ENCODE measurements at regions not wholly inside any gene's neighbourhood (a gene's known extent, or its start where the extent isn't known, plus 50 kb on each side); places are given as distances from the start of the nearest gene placed in this dataset.

GRCh38 chr13:103852036-103852435, 785.8 kb upstream of the SLC10A2 start:
- no peak for DNase-seq
- H3K9me3 ChIP-seq: no peaks in the 10 kb centered on the region
- no peaks in the 10 kb centered on the region for H3K4me1 ChIP-seq
- H3K27ac ChIP-seq: no peak overlapping the region
- H3K4me3 ChIP-seq: no peak overlapping the region
- no peak for ATAC-seq
- intact Hi-C loops (cut with DNase I): no loop called here
- 66% methylated on average over 5 of the region's 5 CpGs for WGBS (ENCODE audit: insufficient coverage, low coverage, low lambda C conversion rate, missing lambda C conversion rate)
- H3K36me3 ChIP-seq: no peaks in the 10 kb centered on the region
- H3K27me3 ChIP-seq: no peaks in the 10 kb centered on the region
- TF ChIP-seq CTCF (IDR thresholded peaks at IDR 0.05) (no peak), POLR2A (IDR thresholded peaks at IDR 0.05) (no peak)

- H3K36me3 ChIP-seq: no peaks in the 10 kb centered on the region
- DNase-seq: no peak
- no peaks in the 10 kb centered on the region for H3K27me3 ChIP-seq
- ATAC-seq: no peak
- H3K4me1 ChIP-seq: no peaks in the 10 kb centered on the region
- H3K27ac ChIP-seq: no peak overlapping the region
- TF ChIP-seq POLR2A (IDR thresholded peaks at IDR 0.05) (no peak), CTCF (IDR thresholded peaks at IDR 0.05) (no peak)
- WGBS (ENCODE audit: insufficient coverage, low coverage, low lambda C conversion rate, missing lambda C conversion rate): 43% methylated on average over 2 of the region's 2 CpGs
- H3K9me3 ChIP-seq: no peaks in the 10 kb centered on the region
- H3K4me3 ChIP-seq: no peak overlapping the region
- intact Hi-C loops (cut with DNase I): no loop called here
Measured at GRCh38 chr13:103844471-103844870, 778.3 kb upstream of the SLC10A2 start.

GRCh38 chr13:103839460-103839859, 773.2 kb upstream of the SLC10A2 start:
- no peak overlapping the region for H3K4me3 ChIP-seq
- WGBS (ENCODE audit: insufficient coverage, low coverage, low lambda C conversion rate, missing lambda C conversion rate): 73% methylated on average over 3 of the region's 3 CpGs
- H3K27ac ChIP-seq: no peak overlapping the region
- intact Hi-C loops (cut with DNase I): no loop called here
- no peaks in the 10 kb centered on the region for H3K4me1 ChIP-seq
- H3K9me3 ChIP-seq: no peaks in the 10 kb centered on the region
- no peaks in the 10 kb centered on the region for H3K36me3 ChIP-seq
- DNase-seq: no peak
- no peak for TF ChIP-seq CTCF (IDR thresholded peaks at IDR 0.05)
- no peak for TF ChIP-seq POLR2A (IDR thresholded peaks at IDR 0.05)
- no peak for ATAC-seq
- no peaks in the 10 kb centered on the region for H3K27me3 ChIP-seq

GRCh38 chr13:103835052-103835451, 768.8 kb upstream of the SLC10A2 start:
- TF ChIP-seq POLR2A (IDR thresholded peaks at IDR 0.05): no peak
- no peak for TF ChIP-seq CTCF (IDR thresholded peaks at IDR 0.05)
- DNase-seq: no peak
- Histone ChIP-seq H3K27me3 (no peaks in the 10 kb centered on the region), H3K4me1 (no peaks in the 10 kb centered on the region), H3K4me3 (no peak overlapping the region), H3K9me3 (no peaks in the 10 kb centered on the region), H3K36me3 (no peaks in the 10 kb centered on the region), H3K27ac (no peak overlapping the region)
- intact Hi-C loops (cut with DNase I): no loop called here
- ATAC-seq: no peak
- 67% methylated on average over 3 of the region's 3 CpGs for WGBS (ENCODE audit: insufficient coverage, low coverage, low lambda C conversion rate, missing lambda C conversion rate)

- no peak overlapping the region for H3K4me3 ChIP-seq
- no peaks in the 10 kb centered on the region for H3K36me3 ChIP-seq
- DNase-seq: no peak
- no peaks in the 10 kb centered on the region for H3K27me3 ChIP-seq
- no peaks in the 10 kb centered on the region for H3K4me1 ChIP-seq
- intact Hi-C loops (cut with DNase I): no loop called here
- no peak overlapping the region for H3K27ac ChIP-seq
- WGBS (ENCODE audit: insufficient coverage, low coverage, low lambda C conversion rate, missing lambda C conversion rate): 41% methylated on average over 2 of the region's 2 CpGs
- TF ChIP-seq CTCF (IDR thresholded peaks at IDR 0.05) (no peak), POLR2A (IDR thresholded peaks at IDR 0.05) (no peak)
- H3K9me3 ChIP-seq: no peaks in the 10 kb centered on the region
- no peak for ATAC-seq
Measured at GRCh38 chr13:103833294-103833852, 767.2 kb upstream of the SLC10A2 start.

All from right lobe of liver (tissue), 6 donors.